Liver (tissue), 8 donors: ENCODE measurements at regions not wholly inside any gene's neighbourhood (a gene's known extent, or its start where the extent isn't known, plus 50 kb on each side); places are given as distances from the start of the nearest gene placed in this dataset.

Source experiments
- DNase-seq: peaks from one replicate; pipeline ENCODE4 v3.0.0-alpha.2; 2017; ENCODE audit warnings: low spot score
- H3K27ac ChIP-seq, 2 donors: one replicate each; pipeline ENCODE4 v1.7.0; 2013; ENCODE audit warnings: inconsistent platforms in 2 of 2, low read length in 2 of 2, control low read depth in 1 of 2, low read depth in 1 of 2, mild to moderate bottlenecking in 1 of 2
- H3K27me3 ChIP-seq, 4 donors: one replicate each; pipeline versions ENCODE4 v1.6.1 to v1.7.0; 2013; ENCODE audit warnings: low read length in 3 of 4, inconsistent platforms in 1 of 4, mild to moderate bottlenecking in 1 of 4, moderate library complexity in 1 of 4; ENCODE audit not compliant: control insufficient read depth in 4 of 4, insufficient read depth in 4 of 4
- H3K36me3 ChIP-seq, 4 donors: one replicate each; pipeline versions ENCODE4 v1.6.1 to v1.7.0; 2013; ENCODE audit warnings: low read length in 3 of 4, mild to moderate bottlenecking in 3 of 4, low read depth in 1 of 4, moderate library complexity in 1 of 4; ENCODE audit not compliant: control insufficient read depth in 4 of 4, insufficient read depth in 3 of 4
- H3K4me1 ChIP-seq, 4 donors: one replicate each; pipeline versions ENCODE4 v1.6.1 to v1.7.0; 2013; ENCODE audit warnings: low read length in 3 of 4, mild to moderate bottlenecking in 3 of 4, moderate library complexity in 1 of 4; ENCODE audit not compliant: control insufficient read depth in 4 of 4, insufficient read depth in 4 of 4
- H3K4me3 ChIP-seq, 3 donors: one replicate each; pipeline versions ENCODE4 v1.6.1 to v1.7.0; 2013; ENCODE audit warnings: low read length in 3 of 3, control low read depth in 1 of 3, low read depth in 1 of 3, mild to moderate bottlenecking in 1 of 3
- H3K9ac ChIP-seq, 2 donors: one replicate each; pipeline ENCODE4 v1.7.0; 2013; ENCODE audit warnings: low read length in 2 of 2, mild to moderate bottlenecking in 2 of 2, moderate library complexity in 2 of 2, control low read depth in 1 of 2, low read depth in 1 of 2
- H3K9me3 ChIP-seq, 4 donors: one replicate each; pipeline versions ENCODE4 v1.6.1 to v1.7.0; 2013; ENCODE audit warnings: low read length in 3 of 4; ENCODE audit not compliant: control insufficient read depth in 4 of 4
- EGR1 ChIP-seq, 2 donors: IDR thresholded peaks; 2 replicates each; pipeline ENCODE4 v1.6.1; 2016 to 2018; ENCODE audit warnings: antibody characterized with exemption in 2 of 2, low read depth in 2 of 2
- GABPA ChIP-seq, 2 donors: IDR thresholded peaks in 1 of 2; conservative IDR thresholded peaks in 1 of 2; 2 replicates each; pipeline ENCODE4 v1.6.1; 2016; ENCODE audit warnings: antibody characterized with exemption in 2 of 2, mild to moderate bottlenecking in 1 of 2, moderate library complexity in 1 of 2
- HNF4A ChIP-seq, 2 donors: conservative IDR thresholded peaks; 2 replicates each; pipeline ENCODE4 v1.6.1; 2016; ENCODE audit warnings: antibody characterized with exemption in 2 of 2, mild to moderate bottlenecking in 2 of 2
- HNF4G ChIP-seq: IDR thresholded peaks from 2 replicates; pipeline ENCODE4 v1.6.1; 2016; ENCODE audit warnings: antibody characterized with exemption
- JUND ChIP-seq, 2 donors: IDR thresholded peaks; 2 replicates each; pipeline ENCODE4 v1.6.1; 2016; ENCODE audit warnings: antibody characterized with exemption in 2 of 2
- NR2F2 ChIP-seq: IDR thresholded peaks from 2 replicates; pipeline ENCODE4 v1.6.1; 2016; ENCODE audit warnings: antibody characterized with exemption
- RAD21 ChIP-seq, 2 donors: IDR thresholded peaks; 2 replicates each; pipeline ENCODE4 v1.6.1; 2016; ENCODE audit warnings: antibody characterized with exemption in 2 of 2, mild to moderate bottlenecking in 2 of 2
- RXRA ChIP-seq, 2 donors: IDR thresholded peaks; 2 replicates each; pipeline ENCODE4 v1.6.1; 2017 to 2018; ENCODE audit warnings: antibody characterized with exemption in 2 of 2, mild to moderate bottlenecking in 1 of 2
- SP1 ChIP-seq: IDR thresholded peaks from 2 replicates; pipeline ENCODE4 v1.6.1; 2018; ENCODE audit warnings: antibody characterized with exemption, mild to moderate bottlenecking
- TAF1 ChIP-seq: conservative IDR thresholded peaks from 2 replicates; pipeline ENCODE4 v1.6.1; 2016; ENCODE audit warnings: antibody characterized with exemption, mild to moderate bottlenecking
- YY1 ChIP-seq: IDR thresholded peaks from 2 replicates; pipeline ENCODE4 v1.6.1; 2016; ENCODE audit warnings: antibody characterized with exemption, mild to moderate bottlenecking
- WGBS: extraction: QIAGEN DNeasy Blood & Tissue Kit; methylation state at CpG from one replicate; pipeline ENCODE4 v1.1.7; 2013; 5-methylcytosine and 5-hydroxymethylcytosine counted together
- TF ChIP-seq, protein P1 (sequence below): IDR thresholded peaks from 2 replicates; pipeline ENCODE4 v1.6.1; 2016; ENCODE audit warnings: antibody characterized with exemption
- TF ChIP-seq, protein P2 (sequence below): IDR thresholded peaks from 2 replicates; pipeline ENCODE4 v1.6.1; 2016; ENCODE audit warnings: antibody characterized with exemption
- TF ChIP-seq, protein P3 (sequence below): IDR thresholded peaks from 2 replicates; pipeline ENCODE4 v1.6.1; 2016; ENCODE audit warnings: antibody characterized with exemption
- TF ChIP-seq, protein P4 (sequence below): fragments of 150-350 bp; IDR thresholded peaks from 2 replicates; pipeline ENCODE4 v1.5.1; 2017; ENCODE audit warnings: improper control_type of control experiment, low read depth, low read length; ENCODE audit not compliant: missing input control
- donor health status: healthy.
- donor health status: healthy.
- donor health status: healthy.
- donor health status: healthy.
- donor health status: healthy.

DNA sequence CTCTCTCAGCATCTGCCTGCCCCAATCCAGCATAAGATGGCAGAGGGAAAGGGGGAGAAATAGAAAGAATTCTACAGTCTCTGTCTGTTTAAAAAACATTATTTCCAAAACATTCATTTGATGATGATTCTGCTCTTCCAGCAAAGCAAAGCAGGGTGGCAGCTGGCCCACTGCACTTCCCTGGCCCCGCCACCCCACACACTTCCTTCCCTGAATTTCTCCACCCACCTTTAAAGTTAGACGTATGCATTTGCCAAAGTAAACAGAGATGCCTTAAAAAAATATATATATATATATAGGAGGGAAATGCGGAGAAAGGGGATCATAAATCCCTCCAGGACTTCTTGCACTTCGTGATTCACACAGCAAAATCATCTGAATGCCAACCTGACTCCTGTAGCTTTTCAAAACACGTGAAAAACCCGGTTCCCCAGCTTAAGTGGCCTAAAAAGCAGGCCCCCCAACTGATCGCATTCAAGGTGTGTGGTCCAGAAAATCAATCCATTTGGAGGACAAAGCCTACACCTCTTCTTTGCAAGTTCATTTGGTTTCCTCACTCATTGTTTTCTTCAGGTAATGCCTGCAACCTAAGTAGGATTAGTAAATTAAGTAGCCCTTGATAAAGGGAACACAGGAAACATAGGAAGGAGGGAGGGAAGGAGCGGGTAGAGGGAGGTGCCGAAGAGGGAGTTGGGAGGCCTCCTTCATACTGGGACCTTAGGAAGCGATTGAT lies 68.8 kb downstream of the LLPH start:
- no peak for DNase-seq
- Histone ChIP-seq H3K4me1 (no peaks in the 10 kb centered on the region), H3K36me3 (no peaks in the 10 kb centered on the region), H3K27ac (no peak overlapping the region), H3K4me3 (no peak overlapping the region), H3K27me3 (no peaks in the 10 kb centered on the region), H3K9ac (no peak overlapping the region), H3K9me3 (no peaks in the 10 kb centered on the region)
- 68% methylated on average over 10 of the region's 10 CpGs for WGBS
- TF ChIP-seq GABPA (IDR thresholded peaks at IDR 0.05 in 1 of 2, conservative IDR thresholded peaks at IDR 0.05 in 1 of 2): no peak
- no peak for TF ChIP-seq RAD21 (IDR thresholded peaks at IDR 0.05)
- TF ChIP-seq SP1: no peak
- TF ChIP-seq RXRA (IDR thresholded peaks at IDR 0.05): no peak
- TF ChIP-seq JUND (IDR thresholded peaks at IDR 0.05): no peak
- no peak for TF ChIP-seq YY1
- no peak for TF ChIP-seq NR2F2
- TF ChIP-seq, protein P1, sequence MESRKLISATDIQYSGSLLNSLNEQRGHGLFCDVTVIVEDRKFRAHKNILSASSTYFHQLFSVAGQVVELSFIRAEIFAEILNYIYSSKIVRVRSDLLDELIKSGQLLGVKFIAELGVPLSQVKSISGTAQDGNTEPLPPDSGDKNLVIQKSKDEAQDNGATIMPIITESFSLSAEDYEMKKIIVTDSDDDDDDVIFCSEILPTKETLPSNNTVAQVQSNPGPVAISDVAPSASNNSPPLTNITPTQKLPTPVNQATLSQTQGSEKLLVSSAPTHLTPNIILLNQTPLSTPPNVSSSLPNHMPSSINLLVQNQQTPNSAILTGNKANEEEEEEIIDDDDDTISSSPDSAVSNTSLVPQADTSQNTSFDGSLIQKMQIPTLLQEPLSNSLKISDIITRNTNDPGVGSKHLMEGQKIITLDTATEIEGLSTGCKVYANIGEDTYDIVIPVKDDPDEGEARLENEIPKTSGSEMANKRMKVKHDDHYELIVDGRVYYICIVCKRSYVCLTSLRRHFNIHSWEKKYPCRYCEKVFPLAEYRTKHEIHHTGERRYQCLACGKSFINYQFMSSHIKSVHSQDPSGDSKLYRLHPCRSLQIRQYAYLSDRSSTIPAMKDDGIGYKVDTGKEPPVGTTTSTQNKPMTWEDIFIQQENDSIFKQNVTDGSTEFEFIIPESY: no peak
- TF ChIP-seq EGR1 (IDR thresholded peaks at IDR 0.05; ENCODE audit: low read depth in 2 of 2): no peak
- no peak for TF ChIP-seq HNF4A (conservative IDR thresholded peaks at IDR 0.05)
- TF ChIP-seq, protein P2, sequence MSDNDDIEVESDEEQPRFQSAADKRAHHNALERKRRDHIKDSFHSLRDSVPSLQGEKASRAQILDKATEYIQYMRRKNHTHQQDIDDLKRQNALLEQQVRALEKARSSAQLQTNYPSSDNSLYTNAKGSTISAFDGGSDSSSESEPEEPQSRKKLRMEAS: no peak
- TF ChIP-seq HNF4G: no peak

DNA sequence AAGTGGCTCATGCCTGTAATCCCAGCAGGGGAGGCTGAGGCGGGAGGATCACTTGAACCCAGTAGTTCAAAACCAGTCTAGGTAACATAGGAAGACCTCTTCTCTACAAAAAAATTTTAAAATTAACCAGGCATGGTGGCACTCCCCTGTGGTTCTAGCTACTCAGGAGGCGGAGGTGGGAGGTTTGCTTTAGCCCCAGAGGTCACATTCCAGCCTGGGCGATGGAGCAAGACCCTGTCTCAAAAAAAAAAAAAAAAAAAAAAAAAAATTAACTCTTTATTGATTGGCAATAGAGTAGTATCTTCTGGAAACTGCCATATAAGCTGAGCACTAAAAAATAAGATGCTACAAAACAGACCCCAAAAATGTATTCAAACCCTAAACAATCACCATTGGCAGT lies 69.5 kb downstream of the LLPH start:
- H3K4me3 ChIP-seq: no peak overlapping the region

More for the DNA sequence above, 69.5 kb downstream of the LLPH start:
- H3K4me1 ChIP-seq: peaks cover 0 to 2% (median under 1%) of the 10 kb centered on the region in 4 donors
- TF ChIP-seq, protein P3, sequence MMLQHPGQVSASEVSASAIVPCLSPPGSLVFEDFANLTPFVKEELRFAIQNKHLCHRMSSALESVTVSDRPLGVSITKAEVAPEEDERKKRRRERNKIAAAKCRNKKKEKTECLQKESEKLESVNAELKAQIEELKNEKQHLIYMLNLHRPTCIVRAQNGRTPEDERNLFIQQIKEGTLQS: no peak
- TF ChIP-seq HNF4A (conservative IDR thresholded peaks at IDR 0.05): no peak
- TF ChIP-seq EGR1 (IDR thresholded peaks at IDR 0.05; ENCODE audit: low read depth in 2 of 2): no peak
- TF ChIP-seq, protein P4, sequence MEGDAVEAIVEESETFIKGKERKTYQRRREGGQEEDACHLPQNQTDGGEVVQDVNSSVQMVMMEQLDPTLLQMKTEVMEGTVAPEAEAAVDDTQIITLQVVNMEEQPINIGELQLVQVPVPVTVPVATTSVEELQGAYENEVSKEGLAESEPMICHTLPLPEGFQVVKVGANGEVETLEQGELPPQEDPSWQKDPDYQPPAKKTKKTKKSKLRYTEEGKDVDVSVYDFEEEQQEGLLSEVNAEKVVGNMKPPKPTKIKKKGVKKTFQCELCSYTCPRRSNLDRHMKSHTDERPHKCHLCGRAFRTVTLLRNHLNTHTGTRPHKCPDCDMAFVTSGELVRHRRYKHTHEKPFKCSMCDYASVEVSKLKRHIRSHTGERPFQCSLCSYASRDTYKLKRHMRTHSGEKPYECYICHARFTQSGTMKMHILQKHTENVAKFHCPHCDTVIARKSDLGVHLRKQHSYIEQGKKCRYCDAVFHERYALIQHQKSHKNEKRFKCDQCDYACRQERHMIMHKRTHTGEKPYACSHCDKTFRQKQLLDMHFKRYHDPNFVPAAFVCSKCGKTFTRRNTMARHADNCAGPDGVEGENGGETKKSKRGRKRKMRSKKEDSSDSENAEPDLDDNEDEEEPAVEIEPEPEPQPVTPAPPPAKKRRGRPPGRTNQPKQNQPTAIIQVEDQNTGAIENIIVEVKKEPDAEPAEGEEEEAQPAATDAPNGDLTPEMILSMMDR: no peak
- TF ChIP-seq, protein P2: no peak
- TF ChIP-seq TAF1: no peak
- H3K27me3 ChIP-seq: no peaks in the 10 kb centered on the region
- DNase-seq: no peak
- H3K9me3 ChIP-seq: no peaks in the 10 kb centered on the region
- H3K27ac ChIP-seq: no peak overlapping the region
- no peaks in the 10 kb centered on the region for H3K36me3 ChIP-seq
- 82% methylated on average over 3 of the region's 3 CpGs for WGBS
- no peak overlapping the region for H3K9ac ChIP-seq
